DND-41 (cell line): ENCODE measurements at regions not wholly inside any gene's neighbourhood (a gene's known extent, or its start where the extent isn't known, plus 50 kb on each side); places are given as distances from the start of the nearest gene placed in this dataset.

Experiments used
- ATAC-seq: fragments of 200-7000 bp; cut with Tn5 transposase; 3 replicates; pipeline ENCODE4 v1.9.1; 2021; ENCODE audit warnings: low read depth; ENCODE audit not compliant: insufficient read depth
- DNase-seq: peaks from one replicate; pipeline ENCODE4 v3.0.0-alpha.2; 2020
- H2AFZ ChIP-seq: 2 replicates; pipeline ENCODE4 v1.6.0; 2012; ENCODE audit warnings: low read depth, low read length
- H3K27ac ChIP-seq: 2 replicates; pipeline ENCODE4 v1.5.1; 2012; ENCODE audit warnings: low read length, inconsistent platforms
- H3K27me3 ChIP-seq: fragments of 200-600 bp; sonication (generic); 2 replicates; pipeline ENCODE4 v1.6.0; 2012; ENCODE audit warnings: low read length, mild to moderate bottlenecking, inconsistent platforms; ENCODE audit not compliant: insufficient read depth, poor library complexity
- H3K36me3 ChIP-seq: 2 replicates; pipeline ENCODE4 v1.5.1; 2012; ENCODE audit warnings: low read length, inconsistent platforms; ENCODE audit not compliant: insufficient read depth
- H3K4me1 ChIP-seq: 2 replicates; pipeline ENCODE4 v1.5.1; 2012; ENCODE audit warnings: mild to moderate bottlenecking, low read length; ENCODE audit not compliant: insufficient read depth
- H3K4me2 ChIP-seq: 2 replicates; pipeline ENCODE4 v1.6.0; 2012; ENCODE audit warnings: mild to moderate bottlenecking, moderate library complexity, low read length, inconsistent platforms; ENCODE audit not compliant: insufficient read depth
- H3K4me3 ChIP-seq, 2 experiments: fragments of 200-600 bp in 1 of 2; shearing (Covaris generic) in 1 of 2; 2 replicates each; pipeline ENCODE4 v1.5.1; 2012 to 2016; ENCODE audit warnings: inconsistent platforms in 2 of 2, low read length in 2 of 2, mild to moderate bottlenecking in 2 of 2, low read depth in 1 of 2, moderate library complexity in 1 of 2
- H3K79me2 ChIP-seq: 2 replicates; pipeline ENCODE4 v1.6.0; 2012; ENCODE audit warnings: low read length, inconsistent platforms; ENCODE audit not compliant: insufficient read depth
- H3K9ac ChIP-seq: 2 replicates; pipeline ENCODE4 v1.6.0; 2012; ENCODE audit warnings: low read depth, mild to moderate bottlenecking, inconsistent platforms, low read length, moderate library complexity
- H3K9me3 ChIP-seq: 2 replicates; pipeline ENCODE4 v1.5.1; 2012; ENCODE audit warnings: low read length, moderate library complexity, mild to moderate bottlenecking, inconsistent platforms; ENCODE audit not compliant: insufficient read depth, severe bottlenecking
- H4K20me1 ChIP-seq: 2 replicates; pipeline ENCODE4 v1.6.0; 2012; ENCODE audit warnings: low read length; ENCODE audit not compliant: insufficient read depth
- CTCF ChIP-seq: IDR thresholded peaks from 2 replicates; pipeline ENCODE4 v1.5.1; 2012; ENCODE audit warnings: borderline replicate concordance, low read length, moderate library complexity, mild to moderate bottlenecking; ENCODE audit not compliant: poor library complexity, severe bottlenecking; ENCODE audit errors: extremely low read depth
- EZH2 ChIP-seq: IDR thresholded peaks from 3 replicates; pipeline ENCODE4 v1.6.1; 2012; ENCODE audit warnings: borderline replicate concordance, low read depth, mild to moderate bottlenecking, moderate library complexity, low read length, inconsistent platforms; ENCODE audit not compliant: severe bottlenecking

GRCh38 chr9:120338340-120338739 lies 241.6 kb downstream of the CDK5RAP2 start:
- H2AFZ ChIP-seq, result no peak overlapping the region
- no peaks in the 10 kb centered on the region for H3K36me3 ChIP-seq
- H3K27ac ChIP-seq, result no peak overlapping the region
- no peaks in the 10 kb centered on the region for H3K4me1 ChIP-seq
- no peak overlapping the region for H3K4me2 ChIP-seq
- no peaks in the 10 kb centered on the region for H4K20me1 ChIP-seq
- H3K9ac ChIP-seq, result no peak overlapping the region
- ATAC-seq (no peak), DNase-seq (no peak)
- no peaks in the 10 kb centered on the region for H3K9me3 ChIP-seq
- H3K79me2 ChIP-seq, result no peaks in the 10 kb centered on the region
- no peak for TF ChIP-seq EZH2
- TF ChIP-seq CTCF, result no peak
- no peaks in the 10 kb centered on the region for H3K27me3 ChIP-seq
- H3K4me3 ChIP-seq, result no peak overlapping the region

DNA sequence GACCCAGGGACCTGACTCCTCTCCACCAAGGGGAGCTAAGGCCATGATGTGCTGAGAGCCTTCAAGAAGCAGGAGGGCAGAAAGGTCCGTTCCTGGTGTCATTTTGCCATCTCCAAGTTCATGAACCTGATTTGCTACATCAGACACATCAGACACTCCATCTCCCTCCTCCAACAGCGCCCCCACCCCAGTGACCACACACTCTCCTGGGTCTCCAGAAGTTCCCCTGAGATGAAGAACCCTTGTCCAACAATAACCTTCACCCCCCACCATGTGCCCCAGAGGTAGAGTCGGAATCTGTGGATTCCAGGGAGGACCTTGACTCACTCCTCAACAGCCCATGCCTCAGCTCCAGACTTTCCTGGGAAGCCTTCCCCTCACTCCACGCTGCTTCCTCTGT lies 242.8 kb downstream of the CDK5RAP2 start:
- ATAC-seq, result no peak
- Histone ChIP-seq H3K9me3 (no peaks in the 10 kb centered on the region), H3K9ac (no peak overlapping the region)

DNA sequence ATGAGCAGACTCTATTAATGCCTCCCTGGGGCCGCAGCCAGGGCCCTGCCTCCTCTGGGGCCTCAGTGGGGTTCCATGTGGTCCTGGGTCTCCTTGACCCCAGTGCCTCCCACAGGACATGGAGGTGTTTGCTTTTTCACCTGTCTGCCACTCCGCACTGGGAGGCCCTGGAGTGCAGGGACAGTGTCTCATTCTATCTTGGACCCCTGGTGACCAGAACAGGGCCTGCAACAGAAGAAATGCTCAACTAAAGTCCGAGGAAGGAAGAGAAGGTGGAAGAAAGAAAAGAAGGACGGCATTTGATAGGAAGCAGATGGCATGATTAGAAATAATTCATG lies 243.2 kb downstream of the CDK5RAP2 start:
- H3K79me2 ChIP-seq, result no peaks in the 10 kb centered on the region
- no peaks in the 10 kb centered on the region for H4K20me1 ChIP-seq
- no peaks in the 10 kb centered on the region for H3K27me3 ChIP-seq
- H3K4me2 ChIP-seq, result no peak overlapping the region
- H3K4me3 ChIP-seq, result no peak overlapping the region
- ATAC-seq, result no peak
- H3K36me3 ChIP-seq, result no peaks in the 10 kb centered on the region
- DNase-seq, result no peak
- H2AFZ ChIP-seq, result no peak overlapping the region
- no peaks in the 10 kb centered on the region for H3K9me3 ChIP-seq
- no peak overlapping the region for H3K27ac ChIP-seq
- no peaks in the 10 kb centered on the region for H3K4me1 ChIP-seq
- TF ChIP-seq EZH2, result no peak
- no peak for TF ChIP-seq CTCF
- no peak overlapping the region for H3K9ac ChIP-seq

More for the DNA sequence above, 242.8 kb downstream of the CDK5RAP2 start:
- Histone ChIP-seq H3K4me3 (no peak overlapping the region), H3K27ac (no peak overlapping the region), H4K20me1 (no peaks in the 10 kb centered on the region), H2AFZ (no peak overlapping the region), H3K27me3 (no peaks in the 10 kb centered on the region), H3K4me1 (no peaks in the 10 kb centered on the region), H3K79me2 (no peaks in the 10 kb centered on the region), H3K36me3 (no peaks in the 10 kb centered on the region), H3K4me2 (no peak overlapping the region)
- no peak for DNase-seq
- no peak for TF ChIP-seq CTCF
- no peak for TF ChIP-seq EZH2
